ENCODE measurements at regions not wholly inside any gene's neighbourhood (a gene's known extent, or its start where the extent isn't known, plus 50 kb on each side); places are given as distances from the start of the nearest gene placed in this dataset.

GRCh38 chr7:16066805-16067459 lies 354.4 kb downstream of the CRPPA start:
- no peaks in the 10 kb centered on the region for H3K9me3 ChIP-seq (ENCODE audit: severe bottlenecking)
- no peaks in the 10 kb centered on the region for H3K27me3 ChIP-seq (ENCODE audit: insufficient read depth, low read depth, severe bottlenecking)
- H3K36me3 ChIP-seq = no peaks in the 10 kb centered on the region
- H3K4me3 ChIP-seq (ENCODE audit: low read depth, low read length) = no peak overlapping the region
- no peak overlapping the region for H3K27ac ChIP-seq
- no peak for DNase-seq
- no peak for TF ChIP-seq CTCF (IDR thresholded peaks at IDR 0.05; ENCODE audit: low read depth, low read length)

- no peak for DNase-seq
- Histone ChIP-seq H3K36me3 (no peaks in the 10 kb centered on the region), H3K4me3 (ENCODE audit: low read depth, low read length) (no peak overlapping the region), H3K27ac (no peak overlapping the region), H3K9me3 (ENCODE audit: severe bottlenecking) (no peaks in the 10 kb centered on the region), H3K27me3 (ENCODE audit: insufficient read depth, low read depth, severe bottlenecking) (no peaks in the 10 kb centered on the region)
- TF ChIP-seq CTCF (IDR thresholded peaks at IDR 0.05; ENCODE audit: low read depth, low read length) = no peak
These were observed 355.4 kb downstream of the CRPPA start for GRCh38 chr7:16065939-16066338.

- Histone ChIP-seq H3K4me3 (ENCODE audit: low read depth, low read length) (no peak overlapping the region), H3K36me3 (no peaks in the 10 kb centered on the region), H3K27ac (no peak overlapping the region), H3K9me3 (ENCODE audit: severe bottlenecking) (no peaks in the 10 kb centered on the region), H3K27me3 (ENCODE audit: insufficient read depth, low read depth, severe bottlenecking) (no peaks in the 10 kb centered on the region)
- TF ChIP-seq CTCF (IDR thresholded peaks at IDR 0.05; ENCODE audit: low read depth, low read length) = no peak
- DNase-seq = no peak
These were observed 357.3 kb downstream of the CRPPA start for GRCh38 chr7:16063716-16064675.

- no peak for TF ChIP-seq CTCF (IDR thresholded peaks at IDR 0.05; ENCODE audit: low read depth, low read length)
- Histone ChIP-seq H3K9me3 (ENCODE audit: severe bottlenecking) (no peaks in the 10 kb centered on the region), H3K27me3 (ENCODE audit: insufficient read depth, low read depth, severe bottlenecking) (no peaks in the 10 kb centered on the region), H3K36me3 (no peaks in the 10 kb centered on the region), H3K4me3 (ENCODE audit: low read depth, low read length) (no peak overlapping the region), H3K27ac (no peak overlapping the region)
- DNase-seq = no peak
These were observed 358.1 kb downstream of the CRPPA start for GRCh38 chr7:16063221-16063620.

GRCh38 chr7:16062269-16062668 lies 359.1 kb downstream of the CRPPA start:
- no peak overlapping the region for H3K27ac ChIP-seq
- no peak for DNase-seq
- H3K36me3 ChIP-seq = no peaks in the 10 kb centered on the region
- no peaks in the 10 kb centered on the region for H3K9me3 ChIP-seq (ENCODE audit: severe bottlenecking)
- no peak overlapping the region for H3K4me3 ChIP-seq (ENCODE audit: low read depth, low read length)
- no peaks in the 10 kb centered on the region for H3K27me3 ChIP-seq (ENCODE audit: insufficient read depth, low read depth, severe bottlenecking)
- TF ChIP-seq CTCF (IDR thresholded peaks at IDR 0.05; ENCODE audit: low read depth, low read length) = no peak

All from WERI-Rb-1 (cell line).